Mucosa of descending colon (tissue), 3 donors: ENCODE measurements at regions not wholly inside any gene's neighbourhood (a gene's known extent, or its start where the extent isn't known, plus 50 kb on each side); places are given as distances from the start of the nearest gene placed in this dataset.

Experiments
- ATAC-seq: fragments of 200-7000 bp; cut with Tn5 transposase; one replicate; pipeline ENCODE4 v1.9.1; 2020; ENCODE audit warnings: mild to moderate bottlenecking, moderate library complexity
- DNase-seq, 3 donors: peaks; one replicate each; pipeline ENCODE4 v3.0.0-alpha.2; 2020
- H3K36me3 ChIP-seq: fragments of 200-600 bp; one replicate; pipeline ENCODE4 v1.8.0; 2021; ENCODE audit warnings: low read depth, mild to moderate bottlenecking
- H3K4me1 ChIP-seq: fragments of 200-600 bp; one replicate; pipeline ENCODE4 v1.8.0; 2021; ENCODE audit warnings: low read depth, mild to moderate bottlenecking
- H3K4me3 ChIP-seq: fragments of 200-600 bp; one replicate; pipeline ENCODE4 v1.8.0; 2021; ENCODE audit warnings: mild to moderate bottlenecking
- H3K9me3 ChIP-seq: fragments of 200-600 bp; one replicate; pipeline ENCODE4 v1.8.0; 2021; ENCODE audit warnings: mild to moderate bottlenecking
- CTCF ChIP-seq: fragments of 200-600 bp; IDR thresholded peaks from one replicate; pipeline ENCODE4 v1.8.0; 2022; ENCODE audit warnings: antibody characterized with exemption, mild to moderate bottlenecking
- intact Hi-C, 2 donors: fragments of 100-400 bp; cut with DNase I in 1 of 2; cut with micrococcal nuclease in 1 of 2; formaldehyde crosslinking; loops; one replicate each; pipeline versions ENCODE4 v1.11.0 to v1.11.1; 2022; cut with DNase I, micrococcal nuclease
- donor health status: DM: no; HTN: no; CAD: no; lungs with moderate emphysema.
- donor health status: DM: no; HTN: no; CAD: no.
- donor health status: DM: no; HTN: yes; CAD: no.

GRCh38 chr6:140438346-140438735 lies 1063.9 kb upstream of the CITED2 start:
- H3K4me3 ChIP-seq: no peak overlapping the region
- no peaks in the 10 kb centered on the region for H3K4me1 ChIP-seq
- H3K36me3 ChIP-seq: no peaks in the 10 kb centered on the region
- no peak for DNase-seq
- no peak for TF ChIP-seq CTCF
- intact Hi-C loops: no loop called here
- ATAC-seq: no peak
- H3K9me3 ChIP-seq: peaks cover 7% of the 10 kb centered on the region

GRCh38 chr6:140437619-140438345 lies 1063.3 kb upstream of the CITED2 start:
- intact Hi-C loops: no loop called here
- ATAC-seq: no peak
- TF ChIP-seq CTCF: no peak

GRCh38 chr6:140436023-140436811 lies 1061.8 kb upstream of the CITED2 start:
- H3K4me1 ChIP-seq: no peaks in the 10 kb centered on the region
- no peak for TF ChIP-seq CTCF
- peaks cover 7% of the 10 kb centered on the region for H3K9me3 ChIP-seq
- intact Hi-C loops: no loop called here
- no peak for DNase-seq
- no peak overlapping the region for H3K4me3 ChIP-seq
- no peaks in the 10 kb centered on the region for H3K36me3 ChIP-seq
- no peak for ATAC-seq

More at GRCh38 chr6:140437619-140438345, 1063.3 kb upstream of the CITED2 start:
- no peak for DNase-seq
- no peaks in the 10 kb centered on the region for H3K4me1 ChIP-seq
- peaks cover 7% of the 10 kb centered on the region for H3K9me3 ChIP-seq
- H3K4me3 ChIP-seq: no peak overlapping the region
- H3K36me3 ChIP-seq: no peaks in the 10 kb centered on the region

- Histone ChIP-seq H3K36me3 (no peaks in the 10 kb centered on the region), H3K4me1 (no peaks in the 10 kb centered on the region), H3K4me3 (no peak overlapping the region), H3K9me3 (peaks cover 7% of the 10 kb centered on the region)
- ATAC-seq (no peak), DNase-seq (no peak)
- no peak for TF ChIP-seq CTCF
- intact Hi-C loops: no loop called here
These were observed 1060.3 kb upstream of the CITED2 start for GRCh38 chr6:140434761-140435160.

GRCh38 chr6:140433072-140433471 lies 1058.6 kb upstream of the CITED2 start:
- ATAC-seq (no peak), DNase-seq (no peak)
- intact Hi-C loops: no loop called here
- H3K4me1 ChIP-seq: no peaks in the 10 kb centered on the region
- peaks cover 7% of the 10 kb centered on the region for H3K9me3 ChIP-seq
- no peaks in the 10 kb centered on the region for H3K36me3 ChIP-seq
- H3K4me3 ChIP-seq: no peak overlapping the region
- TF ChIP-seq CTCF: no peak
